ENCODE measurements at regions not wholly inside any gene's neighbourhood (a gene's known extent, or its start where the extent isn't known, plus 50 kb on each side); places are given as distances from the start of the nearest gene placed in this dataset.

- TF ChIP-seq CEBPB (IDR thresholded peaks at IDR 0.05; ENCODE audit: borderline replicate concordance, low read depth, low read length): peak; percentile 74; the same call in 1 of the 2 replicates
- TF ChIP-seq ZNF232 (CRISPR knock-in tag; IDR thresholded peaks at IDR 0.05; ENCODE audit: borderline replicate concordance): no peak
- TF ChIP-seq ZNF7 (CRISPR knock-in tag; IDR thresholded peaks at IDR 0.05): no peak
- 0 out of 2 replicates have a peak, but pooled peaks have one; percentile 21 for TF ChIP-seq SP140L (CRISPR knock-in tag; IDR thresholded peaks at IDR 0.05; ENCODE audit: borderline replicate concordance)
- TF ChIP-seq TAF1 (CRISPR knock-in tag; IDR thresholded peaks at IDR 0.05): no peak
- TF ChIP-seq ZNF580 (CRISPR knock-in tag; IDR thresholded peaks at IDR 0.05; ENCODE audit: borderline replicate concordance, low read depth): 0 out of 2 replicates have a peak, but pooled peaks have one; percentile 25
- TF ChIP-seq ZEB1 (IDR thresholded peaks at IDR 0.05; ENCODE audit: insufficient replicate concordance, low read depth): peak; percentile 51
- TF ChIP-seq BHLHE40 (IDR thresholded peaks at IDR 0.05; ENCODE audit: low read length): 0 out of 2 replicates have a peak, but pooled peaks have one; percentile 30
- TF ChIP-seq KDM5B (CRISPR knock-in tag; IDR thresholded peaks at IDR 0.05; ENCODE audit: borderline replicate concordance): no peak
- TF ChIP-seq TRIM22 (IDR thresholded peaks at IDR 0.05): no peak
- TF ChIP-seq, protein P1, sequence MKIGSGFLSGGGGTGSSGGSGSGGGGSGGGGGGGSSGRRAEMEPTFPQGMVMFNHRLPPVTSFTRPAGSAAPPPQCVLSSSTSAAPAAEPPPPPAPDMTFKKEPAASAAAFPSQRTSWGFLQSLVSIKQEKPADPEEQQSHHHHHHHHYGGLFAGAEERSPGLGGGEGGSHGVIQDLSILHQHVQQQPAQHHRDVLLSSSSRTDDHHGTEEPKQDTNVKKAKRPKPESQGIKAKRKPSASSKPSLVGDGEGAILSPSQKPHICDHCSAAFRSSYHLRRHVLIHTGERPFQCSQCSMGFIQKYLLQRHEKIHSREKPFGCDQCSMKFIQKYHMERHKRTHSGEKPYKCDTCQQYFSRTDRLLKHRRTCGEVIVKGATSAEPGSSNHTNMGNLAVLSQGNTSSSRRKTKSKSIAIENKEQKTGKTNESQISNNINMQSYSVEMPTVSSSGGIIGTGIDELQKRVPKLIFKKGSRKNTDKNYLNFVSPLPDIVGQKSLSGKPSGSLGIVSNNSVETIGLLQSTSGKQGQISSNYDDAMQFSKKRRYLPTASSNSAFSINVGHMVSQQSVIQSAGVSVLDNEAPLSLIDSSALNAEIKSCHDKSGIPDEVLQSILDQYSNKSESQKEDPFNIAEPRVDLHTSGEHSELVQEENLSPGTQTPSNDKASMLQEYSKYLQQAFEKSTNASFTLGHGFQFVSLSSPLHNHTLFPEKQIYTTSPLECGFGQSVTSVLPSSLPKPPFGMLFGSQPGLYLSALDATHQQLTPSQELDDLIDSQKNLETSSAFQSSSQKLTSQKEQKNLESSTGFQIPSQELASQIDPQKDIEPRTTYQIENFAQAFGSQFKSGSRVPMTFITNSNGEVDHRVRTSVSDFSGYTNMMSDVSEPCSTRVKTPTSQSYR (CRISPR knock-in tag; IDR thresholded peaks at IDR 0.05; ENCODE audit: borderline replicate concordance): no peak
- no peak for TF ChIP-seq ZNF543 (CRISPR knock-in tag; IDR thresholded peaks at IDR 0.05)
- TF ChIP-seq ZHX1 (CRISPR knock-in tag; IDR thresholded peaks at IDR 0.05; ENCODE audit: low read depth): no peak
- TF ChIP-seq HIVEP1 (CRISPR knock-in tag; IDR thresholded peaks at IDR 0.05): no peak
- TF ChIP-seq ZNF563 (CRISPR knock-in tag; IDR thresholded peaks at IDR 0.05): no peak
- TF ChIP-seq ZNF503 (CRISPR knock-in tag; IDR thresholded peaks at IDR 0.05): peak; percentile 76; the same call in 1 of the 2 replicates
These were observed 206.4 kb upstream of the RAB4A start (continued) for GRCh38 chr1:229064320-229065168.

Measured in HepG2 (cell line).